HCT116 (cell line): ENCODE measurements at regions not wholly inside any gene's neighbourhood (a gene's known extent, or its start where the extent isn't known, plus 50 kb on each side); places are given as distances from the start of the nearest gene placed in this dataset.

Experiments
- ATAC-seq: fragments of 200-7000 bp; cut with Tn5 transposase; 2 replicates; pipeline ENCODE4 v1.9.1; 2020; ENCODE audit warnings: mild to moderate bottlenecking, moderate library complexity
- BruUV-seq: library from RNA; stranded (reverse); fragments of 400-500 nt; replicated peaks from 2 replicates; lab custom pipeline; 2021; lab: Mats Ljungman, UMichigan
- CTCF ChIA-PET: fragments of 300-600 bp; sonication (Branson Sonifier 250); formaldehyde crosslinking; loops from one replicate; lab custom pipeline; 2021; ENCODE audit warnings: antibody characterized with exemption; lab: Charles Lee
- POLR2A ChIA-PET: fragments of 300-600, 350-600 bp; sonication (Branson Sonifier 250); formaldehyde crosslinking; loops from one replicate; lab custom pipeline; 2021; ENCODE audit warnings: antibody characterized with exemption; lab: Charles Lee
- RAD21 ChIA-PET, 2 experiments: fragments of 300-600 bp; sonication (Branson Sonifier 250); formaldehyde crosslinking; loops; one replicate each; lab custom pipeline; 2023; ENCODE audit warnings: low total read pairs in 2 of 2; ENCODE audit not compliant: uncharacterized antibody in 2 of 2, unreplicated experiment in 2 of 2, low non-redundant PET in 1 of 2; lab: Charles Lee
- DNase-seq: peaks from one replicate; pipeline ENCODE4 v3.0.0-alpha.2; 2010; ENCODE audit warnings: low read depth, low spot score
- H2AFZ ChIP-seq: fragments of 200-600 bp; shearing (Covaris generic), sonication (generic); 2 replicates; pipeline ENCODE4 v1.6.1; 2017; ENCODE audit warnings: low read depth, mixed run types, mixed read lengths, antibody characterized with exemption, low read length; ENCODE audit not compliant: poor library complexity, severe bottlenecking
- H3K27ac ChIP-seq: 2 replicates; pipeline ENCODE4 v1.5.1; 2012; ENCODE audit warnings: low read depth, low read length
- H3K27me3 ChIP-seq: fragments of 200-600 bp; sonication (generic); 2 replicates; pipeline ENCODE4 v1.6.1; 2016; ENCODE audit warnings: mixed run types, low read length, mixed read lengths; ENCODE audit not compliant: insufficient read depth
- H3K36me3 ChIP-seq, 2 experiments: fragments of 200-500 bp in 1 of 2; fragments of 200-600 bp in 1 of 2; sonication (Bioruptor generic) in 1 of 2; sonication (generic) in 1 of 2; 2 replicates each; pipeline versions ENCODE4 v1.5.1 to v1.6.1; 2014 to 2016; ENCODE audit warnings: low read length in 2 of 2, inconsistent platforms in 1 of 2, mixed read lengths in 1 of 2, mixed run types in 1 of 2; ENCODE audit not compliant: insufficient read depth in 2 of 2, control insufficient read depth in 1 of 2
- H3K4me1 ChIP-seq, 2 experiments: fragments of 200-600 bp in 1 of 2; sonication (generic) in 1 of 2; 2 replicates each; pipeline versions ENCODE4 v1.5.1 to v1.6.1; 2012 to 2017; ENCODE audit warnings: low read length in 2 of 2, inconsistent platforms in 1 of 2, mild to moderate bottlenecking in 1 of 2, mixed read lengths in 1 of 2, mixed run types in 1 of 2, moderate library complexity in 1 of 2; ENCODE audit not compliant: insufficient read depth in 2 of 2, control insufficient read depth in 1 of 2
- H3K4me2 ChIP-seq: fragments of 200-600 bp; sonication (generic); 2 replicates; pipeline ENCODE4 v1.6.1; 2017; ENCODE audit warnings: mixed run types, low read length, mixed read lengths
- H3K4me3 ChIP-seq, 2 experiments: fragments of 200-600 bp in 1 of 2; sonication (generic) in 1 of 2; replicated peaks in 1 of 2; 2 replicates each; pipeline ENCODE4 v1.5.1; 2011 to 2016; ENCODE audit warnings: low read length in 2 of 2, control low read depth in 1 of 2, low read depth in 1 of 2, mild to moderate bottlenecking in 1 of 2, mixed read lengths in 1 of 2, mixed run types in 1 of 2
- H3K79me2 ChIP-seq: fragments of 200-600 bp; sonication (generic); 2 replicates; pipeline ENCODE4 v1.6.1; 2017; ENCODE audit warnings: mild to moderate bottlenecking, mixed run types, low read length, moderate library complexity, mixed read lengths; ENCODE audit not compliant: insufficient read depth
- H3K9ac ChIP-seq: fragments of 200-600 bp; sonication (generic); 2 replicates; pipeline ENCODE4 v1.6.1; 2016; ENCODE audit warnings: low read length, mixed read lengths
- H3K9me2 ChIP-seq: fragments of 200-600 bp; sonication (generic), shearing (Covaris generic); 2 replicates; pipeline ENCODE4 v1.6.1; 2017; ENCODE audit warnings: mixed run types, mild to moderate bottlenecking, moderate library complexity; ENCODE audit not compliant: insufficient read depth
- H3K9me3 ChIP-seq, 2 experiments: fragments of 200-500 bp in 1 of 2; fragments of 200-600 bp in 1 of 2; sonication (Bioruptor generic) in 1 of 2; sonication (generic) in 1 of 2; 2 replicates each; pipeline ENCODE4 v1.6.1; 2014 to 2017; ENCODE audit warnings: low read length in 2 of 2, mixed read lengths in 2 of 2, inconsistent platforms in 1 of 2, low read depth in 1 of 2, mild to moderate bottlenecking in 1 of 2, mixed run types in 1 of 2, moderate library complexity in 1 of 2; ENCODE audit not compliant: control insufficient read depth in 1 of 2, insufficient read depth in 1 of 2
- H4K20me1 ChIP-seq: fragments of 200-600 bp; sonication (generic), shearing (Covaris generic); 2 replicates; pipeline ENCODE4 v1.6.1; 2017; ENCODE audit warnings: mixed run types, mild to moderate bottlenecking, moderate library complexity; ENCODE audit not compliant: insufficient read depth
- CBX3 ChIP-seq: IDR thresholded peaks from 2 replicates; pipeline ENCODE4 v1.6.1; 2012; ENCODE audit warnings: low read depth
- ELF1 ChIP-seq: IDR thresholded peaks from 2 replicates; pipeline ENCODE4 v1.6.1; 2012; ENCODE audit warnings: low read depth, borderline replicate concordance
- EZH2 ChIP-seq: fragments of 200-600 bp; sonication (generic); IDR thresholded peaks from 2 replicates; pipeline ENCODE4 v1.6.1; 2017; ENCODE audit warnings: antibody characterized with exemption, mixed run types
- EZH2phosphoT487 ChIP-seq: fragments of 200-600 bp; IDR thresholded peaks from 2 replicates; pipeline ENCODE4 v1.6.1; 2018; ENCODE audit warnings: antibody characterized with exemption, borderline replicate concordance
- FOSL1 ChIP-seq: IDR thresholded peaks from 2 replicates; pipeline ENCODE4 v1.6.1; 2012; ENCODE audit warnings: low read depth
- POLR2AphosphoS5 ChIP-seq: IDR thresholded peaks from 2 replicates; pipeline ENCODE4 v1.6.1; 2011; ENCODE audit warnings: mild to moderate bottlenecking, low read depth, low read length, moderate library complexity
- SP1 ChIP-seq: IDR thresholded peaks from 2 replicates; pipeline ENCODE4 v1.6.1; 2012; ENCODE audit warnings: low read depth
- SRF ChIP-seq: IDR thresholded peaks from 2 replicates; pipeline ENCODE4 v1.6.1; 2012; ENCODE audit warnings: low read depth
- YY1 ChIP-seq: IDR thresholded peaks from 2 replicates; pipeline ENCODE4 v1.6.1; 2011; ENCODE audit warnings: low read length, low read depth, moderate library complexity, mild to moderate bottlenecking; ENCODE audit not compliant: insufficient replicate concordance; ENCODE audit errors: extremely low read depth
- ZNF274 ChIP-seq: fragments of 200-500 bp; sonication (Bioruptor generic); IDR thresholded peaks from 2 replicates; pipeline ENCODE4 v1.6.1; 2014; ENCODE audit warnings: mild to moderate bottlenecking, low read depth, low read length, inconsistent platforms
- intact Hi-C: fragments of 100-400 bp; cut with micrococcal nuclease; formaldehyde crosslinking; loops from 2 replicates; pipeline ENCODE4 v1.10.0; 2022
- TF ChIP-seq, protein P1 (sequence below), 3 experiments: fragments of 200-600 bp in 1 of 3; sonication (generic) in 1 of 3; IDR thresholded peaks in 2 of 3; conservative IDR thresholded peaks in 1 of 3; 2 replicates each; pipeline ENCODE4 v1.5.1; 2012 to 2017; ENCODE audit warnings: low read depth in 2 of 3, low read length in 2 of 3, antibody characterized with exemption in 1 of 3, borderline replicate concordance in 1 of 3, control low read depth in 1 of 3, mild to moderate bottlenecking in 1 of 3, mixed read lengths in 1 of 3, mixed run types in 1 of 3, moderate library complexity in 1 of 3; ENCODE audit not compliant: insufficient read depth in 1 of 3
- TF ChIP-seq, protein P2 (sequence below): IDR thresholded peaks from 2 replicates; pipeline ENCODE4 v1.6.1; 2012

DNA sequence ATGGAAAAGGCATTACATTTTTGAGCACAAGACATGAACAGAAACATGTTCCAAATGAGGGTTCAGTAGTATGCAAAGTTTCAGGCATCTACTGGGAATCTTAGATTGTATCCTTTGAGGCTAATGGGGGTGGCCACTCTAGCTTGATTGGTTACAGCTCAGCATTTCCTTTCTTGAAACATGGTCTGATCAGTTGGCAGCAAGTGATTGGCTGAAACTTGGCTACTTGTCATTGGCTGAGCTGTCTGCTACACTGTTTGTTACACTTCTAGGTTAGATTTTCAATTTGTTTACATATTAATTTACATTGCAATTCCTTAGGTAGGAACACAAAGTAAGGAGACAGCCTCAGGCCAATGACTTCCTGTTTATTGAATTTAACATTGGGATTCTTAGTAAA is 918.0 kb upstream of the SEL1L start:
- CTCF ChIA-PET: no interaction called here
- BruUV-seq: no TSS peak
- Histone ChIP-seq H3K4me2 (no peak overlapping the region), H3K36me3 (no peaks in the 10 kb centered on the region)
- TF ChIP-seq SRF: no peak
- TF ChIP-seq EZH2phosphoT487: no peak
- no peak for TF ChIP-seq CBX3
- TF ChIP-seq ELF1: no peak
- TF ChIP-seq, protein P1, sequence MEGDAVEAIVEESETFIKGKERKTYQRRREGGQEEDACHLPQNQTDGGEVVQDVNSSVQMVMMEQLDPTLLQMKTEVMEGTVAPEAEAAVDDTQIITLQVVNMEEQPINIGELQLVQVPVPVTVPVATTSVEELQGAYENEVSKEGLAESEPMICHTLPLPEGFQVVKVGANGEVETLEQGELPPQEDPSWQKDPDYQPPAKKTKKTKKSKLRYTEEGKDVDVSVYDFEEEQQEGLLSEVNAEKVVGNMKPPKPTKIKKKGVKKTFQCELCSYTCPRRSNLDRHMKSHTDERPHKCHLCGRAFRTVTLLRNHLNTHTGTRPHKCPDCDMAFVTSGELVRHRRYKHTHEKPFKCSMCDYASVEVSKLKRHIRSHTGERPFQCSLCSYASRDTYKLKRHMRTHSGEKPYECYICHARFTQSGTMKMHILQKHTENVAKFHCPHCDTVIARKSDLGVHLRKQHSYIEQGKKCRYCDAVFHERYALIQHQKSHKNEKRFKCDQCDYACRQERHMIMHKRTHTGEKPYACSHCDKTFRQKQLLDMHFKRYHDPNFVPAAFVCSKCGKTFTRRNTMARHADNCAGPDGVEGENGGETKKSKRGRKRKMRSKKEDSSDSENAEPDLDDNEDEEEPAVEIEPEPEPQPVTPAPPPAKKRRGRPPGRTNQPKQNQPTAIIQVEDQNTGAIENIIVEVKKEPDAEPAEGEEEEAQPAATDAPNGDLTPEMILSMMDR (IDR thresholded peaks at IDR 0.05 in 2 of 3, conservative IDR thresholded peaks at IDR 0.05 in 1 of 3; ENCODE audit: borderline replicate concordance in 1 of 3, insufficient read depth in 1 of 3, low read depth in 2 of 3, low read length in 2 of 3): no peak
- TF ChIP-seq, protein P2, sequence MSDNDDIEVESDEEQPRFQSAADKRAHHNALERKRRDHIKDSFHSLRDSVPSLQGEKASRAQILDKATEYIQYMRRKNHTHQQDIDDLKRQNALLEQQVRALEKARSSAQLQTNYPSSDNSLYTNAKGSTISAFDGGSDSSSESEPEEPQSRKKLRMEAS: no peak
- TF ChIP-seq ZNF274: no peak
- no peak for TF ChIP-seq YY1
- no peak for TF ChIP-seq SP1
- TF ChIP-seq EZH2: no peak
- no peak for TF ChIP-seq POLR2AphosphoS5
- TF ChIP-seq FOSL1: no peak
- TF ChIP-seq, all 23 proteins: peak for 0
- no peaks in the 10 kb centered on the region for H3K79me2 ChIP-seq
- DNase-seq: no peak
- RAD21 ChIA-PET: no interaction called here
- no peak overlapping the region for H2AFZ ChIP-seq
- no peak overlapping the region for H3K4me3 ChIP-seq
- no peak for ATAC-seq
- no peaks in the 10 kb centered on the region for H3K9me2 ChIP-seq
- intact Hi-C loops: no loop called here
- peaks cover 13 to 33% of the 10 kb centered on the region in 2 experiments; a peak in 2 of 4 replicates for H3K9me3 ChIP-seq
- H3K27me3 ChIP-seq: no peaks in the 10 kb centered on the region
- H3K27ac ChIP-seq: no peak overlapping the region
- POLR2A ChIA-PET: no interaction called here
- no peak overlapping the region for H3K9ac ChIP-seq
- no peaks in the 10 kb centered on the region for H3K4me1 ChIP-seq
- H4K20me1 ChIP-seq: no peaks in the 10 kb centered on the region
